ENCODE measurements at regions not wholly inside any gene's neighbourhood (a gene's known extent, or its start where the extent isn't known, plus 50 kb on each side); places are given as distances from the start of the nearest gene placed in this dataset.

- Histone ChIP-seq H3K9ac (ENCODE audit: low read depth, low read length) (no peak overlapping the region), H3K4me1 (ENCODE audit: insufficient read depth, low read length) (no peaks in the 10 kb centered on the region), H3K4me3 (ENCODE audit: low read length) (no peak overlapping the region), H3K27ac (ENCODE audit: low read length) (no peak overlapping the region), H3K36me3 (ENCODE audit: insufficient read depth, low read depth, low read length) (no peaks in the 10 kb centered on the region), H3K9me3 (ENCODE audit: insufficient read depth, low read depth, low read length) (peaks cover 9% of the 10 kb centered on the region; the same call in 1 of the 2 replicates), H3K27me3 (ENCODE audit: insufficient read depth, low read length) (no peaks in the 10 kb centered on the region)
Observed at GRCh38 chr15:81449836-81450474, 75.9 kb upstream of the TMC3 start.

- H3K9ac ChIP-seq (ENCODE audit: low read depth, low read length): no peak overlapping the region
- H3K27ac ChIP-seq (ENCODE audit: low read length): no peak overlapping the region
- peaks cover 17% of the 10 kb centered on the region for H3K4me1 ChIP-seq (ENCODE audit: insufficient read depth, low read length)
- peaks cover 6% of the 10 kb centered on the region; the same call in 1 of the 2 replicates for H3K9me3 ChIP-seq (ENCODE audit: insufficient read depth, low read depth, low read length)
- no peaks in the 10 kb centered on the region for H3K36me3 ChIP-seq (ENCODE audit: insufficient read depth, low read depth, low read length)
- H3K4me3 ChIP-seq (ENCODE audit: low read length): no peak overlapping the region
- no peaks in the 10 kb centered on the region for H3K27me3 ChIP-seq (ENCODE audit: insufficient read depth, low read length)
Observed at GRCh38 chr15:81443040-81443820, 69.2 kb upstream of the TMC3 start.

DNA sequence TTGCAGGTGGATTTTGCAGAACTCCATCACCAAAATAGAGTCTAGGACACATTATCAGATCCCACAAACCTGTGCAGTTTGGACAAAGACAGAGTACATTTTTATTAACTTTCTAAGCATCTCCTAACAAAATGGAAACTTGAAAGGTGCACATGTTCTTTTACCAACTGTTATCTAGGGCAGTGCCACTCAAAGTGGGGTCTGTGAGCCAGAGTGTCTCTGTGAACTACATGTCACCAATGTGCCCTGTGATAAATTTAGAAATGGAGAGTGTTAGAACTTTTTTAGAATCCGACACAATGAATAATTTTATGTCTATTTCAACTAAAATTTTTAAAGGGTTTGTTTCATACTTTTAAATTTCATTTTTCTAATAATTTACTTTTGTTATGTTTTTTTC, 68.4 kb upstream of the TMC3 start:
- Histone ChIP-seq H3K36me3 (ENCODE audit: insufficient read depth, low read depth, low read length) (no peaks in the 10 kb centered on the region), H3K27me3 (ENCODE audit: insufficient read depth, low read length) (no peaks in the 10 kb centered on the region), H3K4me1 (ENCODE audit: insufficient read depth, low read length) (peaks cover 17% of the 10 kb centered on the region), H3K4me3 (ENCODE audit: low read length) (no peak overlapping the region), H3K9me3 (ENCODE audit: insufficient read depth, low read depth, low read length) (peaks cover 6% of the 10 kb centered on the region; the same call in 1 of the 2 replicates), H3K27ac (ENCODE audit: low read length) (no peak overlapping the region), H3K9ac (ENCODE audit: low read depth, low read length) (no peak overlapping the region)

- Histone ChIP-seq H3K36me3 (ENCODE audit: insufficient read depth, low read depth, low read length) (no peaks in the 10 kb centered on the region), H3K27me3 (ENCODE audit: insufficient read depth, low read length) (no peaks in the 10 kb centered on the region), H3K9ac (ENCODE audit: low read depth, low read length) (no peak overlapping the region), H3K27ac (ENCODE audit: low read length) (no peak overlapping the region), H3K4me3 (ENCODE audit: low read length) (no peak overlapping the region), H3K4me1 (ENCODE audit: insufficient read depth, low read length) (no peaks in the 10 kb centered on the region), H3K9me3 (ENCODE audit: insufficient read depth, low read depth, low read length) (no peaks in the 10 kb centered on the region)
Observed at GRCh38 chr15:81434851-81435250, 60.8 kb upstream of the TMC3 start.

- no peak overlapping the region for H3K9ac ChIP-seq (ENCODE audit: low read depth, low read length)
- H3K27ac ChIP-seq (ENCODE audit: low read length): no peak overlapping the region
- H3K9me3 ChIP-seq (ENCODE audit: insufficient read depth, low read depth, low read length): no peaks in the 10 kb centered on the region
- no peaks in the 10 kb centered on the region for H3K4me1 ChIP-seq (ENCODE audit: insufficient read depth, low read length)
- no peaks in the 10 kb centered on the region for H3K36me3 ChIP-seq (ENCODE audit: insufficient read depth, low read depth, low read length)
- H3K27me3 ChIP-seq (ENCODE audit: insufficient read depth, low read length): no peaks in the 10 kb centered on the region
- no peak overlapping the region for H3K4me3 ChIP-seq (ENCODE audit: low read length)
Observed at GRCh38 chr15:81433462-81433861, 59.4 kb upstream of the TMC3 start.

- Histone ChIP-seq H3K9me3 (ENCODE audit: insufficient read depth, low read depth, low read length) (no peaks in the 10 kb centered on the region), H3K36me3 (ENCODE audit: insufficient read depth, low read depth, low read length) (no peaks in the 10 kb centered on the region), H3K27me3 (ENCODE audit: insufficient read depth, low read length) (no peaks in the 10 kb centered on the region), H3K4me1 (ENCODE audit: insufficient read depth, low read length) (no peaks in the 10 kb centered on the region), H3K4me3 (ENCODE audit: low read length) (no peak overlapping the region), H3K27ac (ENCODE audit: low read length) (no peak overlapping the region), H3K9ac (ENCODE audit: low read depth, low read length) (no peak overlapping the region)
Observed at GRCh38 chr15:81432179-81432578, 58.2 kb upstream of the TMC3 start.

GRCh38 chr15:81427176-81427575, 53.2 kb upstream of the TMC3 start:
- no peak overlapping the region for H3K4me3 ChIP-seq (ENCODE audit: low read length)
- H3K27ac ChIP-seq (ENCODE audit: low read length): no peak overlapping the region
- no peaks in the 10 kb centered on the region for H3K36me3 ChIP-seq (ENCODE audit: insufficient read depth, low read depth, low read length)

DNA sequence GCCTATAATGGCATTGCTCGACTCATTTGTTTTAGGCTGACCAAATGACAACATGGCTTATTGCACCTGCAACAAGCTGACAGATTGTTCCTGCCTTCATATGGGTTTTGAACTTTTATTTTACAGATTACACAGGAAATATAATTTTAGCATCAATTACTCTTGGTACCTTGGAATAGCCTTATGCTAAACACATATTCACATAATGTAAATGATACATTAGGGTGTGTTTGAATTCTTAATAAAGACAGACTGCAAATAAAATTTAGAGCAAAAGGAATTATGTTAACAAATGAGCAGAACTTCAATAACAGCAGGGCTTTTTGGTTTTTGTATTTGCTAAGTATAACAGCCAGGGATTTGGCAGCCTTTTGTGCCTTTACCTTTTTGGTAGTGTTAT, 51.9 kb upstream of the TMC3 start:
- H3K27ac ChIP-seq (ENCODE audit: low read length): no peak overlapping the region
- H3K9me3 ChIP-seq (ENCODE audit: insufficient read depth, low read depth, low read length): no peaks in the 10 kb centered on the region
- H3K4me1 ChIP-seq (ENCODE audit: insufficient read depth, low read length): no peaks in the 10 kb centered on the region
- H3K9ac ChIP-seq (ENCODE audit: low read depth, low read length): no peak overlapping the region
- H3K27me3 ChIP-seq (ENCODE audit: insufficient read depth, low read length): no peaks in the 10 kb centered on the region
- H3K4me3 ChIP-seq (ENCODE audit: low read length): no peak overlapping the region
- no peaks in the 10 kb centered on the region for H3K36me3 ChIP-seq (ENCODE audit: insufficient read depth, low read depth, low read length)

More at GRCh38 chr15:81427176-81427575, 53.2 kb upstream of the TMC3 start:
- Histone ChIP-seq H3K9ac (ENCODE audit: low read depth, low read length) (no peak overlapping the region), H3K9me3 (ENCODE audit: insufficient read depth, low read depth, low read length) (no peaks in the 10 kb centered on the region), H3K4me1 (ENCODE audit: insufficient read depth, low read length) (no peaks in the 10 kb centered on the region), H3K27me3 (ENCODE audit: insufficient read depth, low read length) (no peaks in the 10 kb centered on the region)
